ENCODE measurements at regions not wholly inside any gene's neighbourhood (a gene's known extent, or its start where the extent isn't known, plus 50 kb on each side); places are given as distances from the start of the nearest gene placed in this dataset.

DNA sequence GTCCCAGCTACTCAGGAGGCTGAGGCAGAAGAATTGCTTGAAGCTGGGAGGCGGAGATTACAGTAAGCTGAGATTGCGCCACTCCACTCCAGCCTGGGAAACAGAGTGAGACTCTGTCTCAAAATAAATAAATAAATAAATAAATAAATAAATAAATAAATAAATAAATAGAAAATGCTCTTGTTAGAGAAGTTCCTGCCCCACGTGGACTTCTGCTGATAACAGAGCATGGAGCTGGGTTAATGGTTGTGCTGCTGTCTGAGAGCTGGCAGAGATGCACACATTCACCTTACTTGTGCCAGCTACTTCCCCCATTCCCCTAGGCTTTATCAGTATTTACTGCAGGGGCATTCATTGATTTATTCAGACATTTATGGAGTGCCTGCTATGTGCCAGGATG, 155.2 kb upstream of the KCNG1 start:
- no peak for TF ChIP-seq CTCF (IDR thresholded peaks at IDR 0.05; ENCODE audit: borderline replicate concordance, control extremely low read depth, extremely low read depth, insufficient read depth, missing control alignments)
- DNase-seq (ENCODE audit: low spot score), result no peak
- in situ Hi-C loops (cut with MboI; ENCODE audit: low sequenced_read_pairs, unreplicated experiment), result no loop called here

DNA sequence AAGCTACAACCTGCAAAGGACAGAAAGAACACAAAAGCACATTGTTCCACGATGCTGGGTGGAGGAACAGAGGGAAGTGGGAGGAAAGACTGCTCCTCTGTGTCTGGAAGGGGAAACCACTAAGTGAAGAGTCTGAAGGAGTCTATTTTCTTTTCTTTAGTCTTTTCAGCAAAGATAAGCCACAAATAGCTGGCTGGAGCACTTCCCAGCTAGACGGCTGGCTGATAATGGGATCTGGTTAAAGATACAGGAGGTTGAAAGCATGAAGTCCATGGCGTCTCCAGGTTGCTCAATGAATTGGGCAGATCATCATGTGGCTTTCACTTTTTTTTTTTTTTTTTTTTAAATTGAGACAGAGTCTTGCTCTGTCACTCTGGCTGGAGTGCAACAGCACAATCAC, 154.0 kb upstream of the KCNG1 start:
- TF ChIP-seq CTCF (IDR thresholded peaks at IDR 0.05; ENCODE audit: borderline replicate concordance, control extremely low read depth, extremely low read depth, insufficient read depth, missing control alignments), result no peak
- DNase-seq (ENCODE audit: low spot score), result no peak
- in situ Hi-C loops (cut with MboI; ENCODE audit: low sequenced_read_pairs, unreplicated experiment), result no loop called here

DNA sequence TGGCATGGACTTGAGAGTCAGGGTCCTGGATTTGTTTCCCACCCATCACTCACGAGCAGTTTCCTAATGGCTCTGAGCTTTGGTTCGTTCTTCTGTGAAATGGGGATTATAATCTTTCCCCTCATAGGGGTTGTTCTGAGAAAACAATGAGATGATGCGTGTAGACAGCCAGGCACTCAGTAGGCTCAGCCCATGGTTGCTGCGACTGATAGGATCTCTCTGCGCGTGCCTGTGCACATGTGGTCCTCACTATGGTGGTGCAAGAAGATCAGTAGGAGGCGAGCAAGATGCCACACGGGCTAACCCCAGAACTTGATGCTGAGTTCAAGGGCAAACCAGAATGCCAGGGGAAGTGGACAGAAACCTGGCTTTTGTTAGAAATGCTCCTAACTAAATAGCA, 153.5 kb upstream of the KCNG1 start:
- in situ Hi-C loops (cut with MboI; ENCODE audit: low sequenced_read_pairs, unreplicated experiment), result no loop called here
- TF ChIP-seq CTCF (IDR thresholded peaks at IDR 0.05; ENCODE audit: borderline replicate concordance, control extremely low read depth, extremely low read depth, insufficient read depth, missing control alignments), result no peak
- DNase-seq (ENCODE audit: low spot score), result no peak

DNA sequence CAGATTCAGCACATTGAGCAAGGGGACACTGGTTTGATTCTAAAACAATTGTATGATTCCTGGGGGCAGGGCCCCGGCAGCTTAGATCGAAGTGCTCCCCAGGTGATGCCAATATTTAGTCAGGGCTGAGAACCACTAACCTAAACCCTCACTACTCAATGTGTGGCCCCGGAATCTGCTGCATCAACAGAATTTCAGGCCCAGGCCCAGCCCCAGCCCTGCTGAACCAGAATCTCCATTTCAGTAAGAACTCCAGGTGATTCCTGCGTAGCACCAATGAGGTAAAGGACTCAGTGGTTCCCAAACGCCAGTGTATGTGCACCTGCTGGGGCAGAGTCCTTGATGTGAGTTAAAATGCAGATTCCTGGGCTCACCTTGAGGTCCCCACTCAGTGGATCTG, 152.8 kb upstream of the KCNG1 start:
- no peak for DNase-seq (ENCODE audit: low spot score)
- no peak for TF ChIP-seq CTCF (IDR thresholded peaks at IDR 0.05; ENCODE audit: borderline replicate concordance, control extremely low read depth, extremely low read depth, insufficient read depth, missing control alignments)
- in situ Hi-C loops (cut with MboI; ENCODE audit: low sequenced_read_pairs, unreplicated experiment), result no loop called here

- TF ChIP-seq CTCF (IDR thresholded peaks at IDR 0.05; ENCODE audit: borderline replicate concordance, control extremely low read depth, extremely low read depth, insufficient read depth, missing control alignments), result no peak
- in situ Hi-C loops (cut with MboI; ENCODE audit: low sequenced_read_pairs, unreplicated experiment), result no loop called here
Measured at GRCh38 chr20:51175156-51175555, 152.2 kb upstream of the KCNG1 start.

DNA sequence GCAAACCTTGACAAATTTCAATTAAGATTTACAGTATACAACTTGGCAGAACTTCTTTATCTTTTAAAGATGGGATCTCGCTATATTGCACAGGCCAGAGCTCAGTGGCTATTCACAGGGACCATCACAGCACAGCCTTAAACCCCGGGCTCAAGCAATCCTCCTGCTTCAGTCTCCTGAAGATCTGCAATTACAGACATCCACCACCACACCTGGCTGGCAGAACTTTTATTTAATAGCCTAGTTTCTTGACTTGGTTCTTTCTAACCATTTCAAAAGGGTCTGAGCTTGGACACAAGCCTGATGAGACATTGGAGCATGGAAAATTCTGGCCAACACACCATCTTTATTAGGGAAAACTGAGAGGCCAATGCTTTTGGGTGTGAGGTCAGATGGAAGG, 151.6 kb upstream of the KCNG1 start:
- no peak for TF ChIP-seq CTCF (IDR thresholded peaks at IDR 0.05; ENCODE audit: borderline replicate concordance, control extremely low read depth, extremely low read depth, insufficient read depth, missing control alignments)
- in situ Hi-C loops (cut with MboI; ENCODE audit: low sequenced_read_pairs, unreplicated experiment), result no loop called here
- DNase-seq (ENCODE audit: low spot score), result no peak

More at GRCh38 chr20:51175156-51175555, 152.2 kb upstream of the KCNG1 start:
- no peak for DNase-seq (ENCODE audit: low spot score)
